ENCODE measurements at regions not wholly inside any gene's neighbourhood (a gene's known extent, or its start where the extent isn't known, plus 50 kb on each side); places are given as distances from the start of the nearest gene placed in this dataset.

- Histone ChIP-seq H3F3A (ENCODE audit: low read depth) (no peaks in the 10 kb centered on the region), H3K79me2 (ENCODE audit: insufficient read depth, low read length) (no peaks in the 10 kb centered on the region), H3K36me3 (ENCODE audit: insufficient read depth, low read length) (no peaks in the 10 kb centered on the region), H3K4me1 (ENCODE audit: insufficient read depth, low read length, poor library complexity, severe bottlenecking) (peaks cover 26% of the 10 kb centered on the region), H3K4me2 (ENCODE audit: low read depth, low read length, poor library complexity, severe bottlenecking) (no peak overlapping the region), H3K9me2 (replicated peaks; ENCODE audit: low read depth, low read length) (no peaks in the 10 kb centered on the region), H2AFZ (ENCODE audit: low read length) (no peak overlapping the region), H4K20me1 (ENCODE audit: insufficient read depth, low read length, poor library complexity, severe bottlenecking) (no peaks in the 10 kb centered on the region), H3K9me3 (ENCODE audit: insufficient read depth, low read depth, low read length) (no peaks in the 10 kb centered on the region), H3K9ac (ENCODE audit: low read depth, low read length, poor library complexity, severe bottlenecking) (no peak overlapping the region), H3K4me3 (ENCODE audit: low read length, poor library complexity, severe bottlenecking) (no peak overlapping the region), H3K27me3 (ENCODE audit: insufficient read depth, low read length, poor library complexity, severe bottlenecking) (no peaks in the 10 kb centered on the region)
- TF ChIP-seq EZH2phosphoT487 (IDR thresholded peaks at IDR 0.05; ENCODE audit: borderline replicate concordance) (no peak), CTCF (conservative IDR thresholded peaks at IDR 0.05; ENCODE audit: low read length) (no peak)
These were observed 76.4 kb upstream of the RPS23 start for GRCh38 chr5:82354543-82354942.

- H3K36me3 ChIP-seq (ENCODE audit: insufficient read depth, low read length): no peaks in the 10 kb centered on the region
- H3K4me1 ChIP-seq (ENCODE audit: insufficient read depth, low read length, poor library complexity, severe bottlenecking): peaks cover 26% of the 10 kb centered on the region
- no peaks in the 10 kb centered on the region for H3K79me2 ChIP-seq (ENCODE audit: insufficient read depth, low read length)
- H3K27me3 ChIP-seq (ENCODE audit: insufficient read depth, low read length, poor library complexity, severe bottlenecking): no peaks in the 10 kb centered on the region
- H3F3A ChIP-seq (ENCODE audit: low read depth): no peaks in the 10 kb centered on the region
- H3K4me2 ChIP-seq (ENCODE audit: low read depth, low read length, poor library complexity, severe bottlenecking): no peak overlapping the region
- no peaks in the 10 kb centered on the region for H4K20me1 ChIP-seq (ENCODE audit: insufficient read depth, low read length, poor library complexity, severe bottlenecking)
- H3K4me3 ChIP-seq (ENCODE audit: low read length, poor library complexity, severe bottlenecking): no peak overlapping the region
- no peaks in the 10 kb centered on the region for H3K9me3 ChIP-seq (ENCODE audit: insufficient read depth, low read depth, low read length)
- no peak overlapping the region for H3K9ac ChIP-seq (ENCODE audit: low read depth, low read length, poor library complexity, severe bottlenecking)
- TF ChIP-seq CTCF (conservative IDR thresholded peaks at IDR 0.05; ENCODE audit: low read length) (no peak), EZH2phosphoT487 (IDR thresholded peaks at IDR 0.05; ENCODE audit: borderline replicate concordance) (no peak)
- no peak overlapping the region for H2AFZ ChIP-seq (ENCODE audit: low read length)
- H3K9me2 ChIP-seq (replicated peaks; ENCODE audit: low read depth, low read length): no peaks in the 10 kb centered on the region
These were observed 75.4 kb upstream of the RPS23 start for GRCh38 chr5:82353522-82353921.

GRCh38 chr5:82352146-82352791, 74.1 kb upstream of the RPS23 start:
- no peak overlapping the region for H3K4me2 ChIP-seq (ENCODE audit: low read depth, low read length, poor library complexity, severe bottlenecking)
- TF ChIP-seq EZH2phosphoT487 (IDR thresholded peaks at IDR 0.05; ENCODE audit: borderline replicate concordance) (no peak), CTCF (conservative IDR thresholded peaks at IDR 0.05; ENCODE audit: low read length) (no peak)
- no peaks in the 10 kb centered on the region for H3K9me2 ChIP-seq (replicated peaks; ENCODE audit: low read depth, low read length)
- no peaks in the 10 kb centered on the region for H3K36me3 ChIP-seq (ENCODE audit: insufficient read depth, low read length)
- no peaks in the 10 kb centered on the region for H3K9me3 ChIP-seq (ENCODE audit: insufficient read depth, low read depth, low read length)
- no peak overlapping the region for H3K4me3 ChIP-seq (ENCODE audit: low read length, poor library complexity, severe bottlenecking)
- H4K20me1 ChIP-seq (ENCODE audit: insufficient read depth, low read length, poor library complexity, severe bottlenecking): no peaks in the 10 kb centered on the region
- H3F3A ChIP-seq (ENCODE audit: low read depth): no peaks in the 10 kb centered on the region
- no peaks in the 10 kb centered on the region for H3K27me3 ChIP-seq (ENCODE audit: insufficient read depth, low read length, poor library complexity, severe bottlenecking)
- H3K9ac ChIP-seq (ENCODE audit: low read depth, low read length, poor library complexity, severe bottlenecking): no peak overlapping the region
- no peaks in the 10 kb centered on the region for H3K79me2 ChIP-seq (ENCODE audit: insufficient read depth, low read length)
- H3K4me1 ChIP-seq (ENCODE audit: insufficient read depth, low read length, poor library complexity, severe bottlenecking): peaks cover 18% of the 10 kb centered on the region
- no peak overlapping the region for H2AFZ ChIP-seq (ENCODE audit: low read length)

Data from Loucy (cell line).